Karpas-422 (cell line): ENCODE measurements at regions not wholly inside any gene's neighbourhood (a gene's known extent, or its start where the extent isn't known, plus 50 kb on each side); places are given as distances from the start of the nearest gene placed in this dataset.

Source experiments
- DNase-seq: peaks from one replicate; pipeline ENCODE4 v3.0.0-alpha.2; 2015
- H2AFZ ChIP-seq: fragments of 200-600 bp; sonication (generic); 2 replicates; pipeline ENCODE4 v1.6.1; 2014; ENCODE audit warnings: antibody characterized with exemption, low read length, mixed read lengths
- H3K27ac ChIP-seq: fragments of 200-600 bp; sonication (generic); 2 replicates; pipeline ENCODE4 v1.5.1; 2014; ENCODE audit warnings: mild to moderate bottlenecking, low read length, moderate library complexity
- H3K27me3 ChIP-seq: fragments of 200-600 bp; sonication (generic); 2 replicates; pipeline ENCODE4 v1.6.1; 2014; ENCODE audit warnings: low read length, mixed read lengths
- H3K36me3 ChIP-seq: fragments of 200-600 bp; sonication (generic); 2 replicates; pipeline ENCODE4 v1.6.1; 2014; ENCODE audit warnings: low read length, mixed read lengths; ENCODE audit not compliant: insufficient read depth
- H3K4me1 ChIP-seq: fragments of 200-600 bp; sonication (generic); 2 replicates; pipeline ENCODE4 v1.6.1; 2014; ENCODE audit warnings: mild to moderate bottlenecking, low read length, mixed read lengths
- H3K4me2 ChIP-seq: fragments of 200-600 bp; sonication (generic); 2 replicates; pipeline ENCODE4 v1.6.1; 2014; ENCODE audit warnings: low read length, low read depth, mild to moderate bottlenecking; ENCODE audit not compliant: poor library complexity, severe bottlenecking
- H3K4me3 ChIP-seq: fragments of 200-600 bp; sonication (generic); 2 replicates; pipeline ENCODE4 v1.5.1; 2014; ENCODE audit warnings: mild to moderate bottlenecking, antibody characterized with exemption, low read length, mixed read lengths
- H3K79me2 ChIP-seq: fragments of 200-600 bp; sonication (generic); 2 replicates; pipeline ENCODE4 v1.6.1; 2014; ENCODE audit warnings: mild to moderate bottlenecking, low read length, mixed read lengths
- H3K9ac ChIP-seq: fragments of 200-600 bp; sonication (generic); 2 replicates; pipeline ENCODE4 v1.6.0; 2014; ENCODE audit warnings: low read length
- H3K9me2 ChIP-seq: fragments of 200-600 bp; sonication (generic), shearing (Covaris generic); replicated peaks from 2 replicates; pipeline ENCODE4 v1.6.0; 2014; ENCODE audit warnings: mild to moderate bottlenecking, low read length, moderate library complexity; ENCODE audit not compliant: insufficient read depth
- H3K9me3 ChIP-seq: fragments of 300-700, 200-600 bp; sonication (generic); 2 replicates; pipeline ENCODE4 v1.6.1; 2014; ENCODE audit warnings: low read length, mixed read lengths
- H4K20me1 ChIP-seq: fragments of 200-600 bp; sonication (generic); 2 replicates; pipeline ENCODE4 v1.6.1; 2014; ENCODE audit warnings: mild to moderate bottlenecking, antibody characterized with exemption, low read length, low read depth; ENCODE audit not compliant: insufficient read depth

GRCh38 chr10:105785721-105786120 lies 1144.6 kb downstream of the SORCS3 start:
- Histone ChIP-seq H3K36me3 (no peaks in the 10 kb centered on the region), H3K4me1 (no peaks in the 10 kb centered on the region), H3K27me3 (no peaks in the 10 kb centered on the region), H2AFZ (no peak overlapping the region), H3K9me2 (no peaks in the 10 kb centered on the region), H3K79me2 (no peaks in the 10 kb centered on the region), H3K27ac (no peak overlapping the region), H3K4me2 (no peak overlapping the region), H4K20me1 (no peaks in the 10 kb centered on the region), H3K9me3 (peaks cover 3% of the 10 kb centered on the region; the same call in 1 of the 2 replicates), H3K4me3 (no peak overlapping the region), H3K9ac (no peak overlapping the region)
- DNase-seq = no peak

- H4K20me1 ChIP-seq = no peaks in the 10 kb centered on the region
- H3K9ac ChIP-seq = no peak overlapping the region
- no peak overlapping the region for H3K4me3 ChIP-seq
- DNase-seq = no peak
- no peaks in the 10 kb centered on the region for H3K4me1 ChIP-seq
- H3K79me2 ChIP-seq = no peaks in the 10 kb centered on the region
- H3K27ac ChIP-seq = peak overlapping the region; percentile 26; the same call in 1 of the 2 replicates
- no peaks in the 10 kb centered on the region for H3K27me3 ChIP-seq
- H3K9me3 ChIP-seq = peaks cover 3% of the 10 kb centered on the region; the same call in 1 of the 2 replicates
- no peaks in the 10 kb centered on the region for H3K9me2 ChIP-seq
- no peaks in the 10 kb centered on the region for H3K36me3 ChIP-seq
- H3K4me2 ChIP-seq = no peak overlapping the region
- no peak overlapping the region for H2AFZ ChIP-seq
Observed at GRCh38 chr10:105783936-105784483, 1142.9 kb downstream of the SORCS3 start.

DNA sequence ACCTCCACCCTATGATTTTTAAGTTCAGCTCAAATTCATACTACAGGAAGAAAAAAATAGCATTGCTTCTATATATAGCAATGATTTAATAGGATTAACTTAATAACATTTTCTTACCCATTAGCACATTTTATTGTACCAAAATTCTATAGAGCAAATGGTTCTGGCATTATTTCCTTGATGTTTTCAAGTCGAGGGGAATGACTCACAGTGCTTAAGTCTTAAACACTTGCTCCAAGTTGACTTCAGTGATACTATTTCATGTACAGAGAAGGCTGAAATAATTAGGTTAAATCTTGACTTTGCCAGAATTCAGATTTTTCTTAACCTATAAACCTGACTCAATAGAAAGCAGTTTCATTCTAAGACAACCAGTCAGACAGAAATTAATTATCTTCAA lies 1133.8 kb downstream of the SORCS3 start:
- no peak overlapping the region for H3K27ac ChIP-seq
- peaks cover 3% of the 10 kb centered on the region; the same call in 1 of the 2 replicates for H3K9me3 ChIP-seq
- no peaks in the 10 kb centered on the region for H3K9me2 ChIP-seq
- H3K27me3 ChIP-seq = no peaks in the 10 kb centered on the region
- H3K4me2 ChIP-seq = no peak overlapping the region
- no peak overlapping the region for H3K4me3 ChIP-seq
- H3K9ac ChIP-seq = no peak overlapping the region
- no peaks in the 10 kb centered on the region for H4K20me1 ChIP-seq
- H3K4me1 ChIP-seq = no peaks in the 10 kb centered on the region
- no peak overlapping the region for H2AFZ ChIP-seq
- no peaks in the 10 kb centered on the region for H3K36me3 ChIP-seq
- DNase-seq = no peak
- no peaks in the 10 kb centered on the region for H3K79me2 ChIP-seq

GRCh38 chr10:105774351-105774750 lies 1133.3 kb downstream of the SORCS3 start:
- no peak overlapping the region for H3K4me2 ChIP-seq

DNA sequence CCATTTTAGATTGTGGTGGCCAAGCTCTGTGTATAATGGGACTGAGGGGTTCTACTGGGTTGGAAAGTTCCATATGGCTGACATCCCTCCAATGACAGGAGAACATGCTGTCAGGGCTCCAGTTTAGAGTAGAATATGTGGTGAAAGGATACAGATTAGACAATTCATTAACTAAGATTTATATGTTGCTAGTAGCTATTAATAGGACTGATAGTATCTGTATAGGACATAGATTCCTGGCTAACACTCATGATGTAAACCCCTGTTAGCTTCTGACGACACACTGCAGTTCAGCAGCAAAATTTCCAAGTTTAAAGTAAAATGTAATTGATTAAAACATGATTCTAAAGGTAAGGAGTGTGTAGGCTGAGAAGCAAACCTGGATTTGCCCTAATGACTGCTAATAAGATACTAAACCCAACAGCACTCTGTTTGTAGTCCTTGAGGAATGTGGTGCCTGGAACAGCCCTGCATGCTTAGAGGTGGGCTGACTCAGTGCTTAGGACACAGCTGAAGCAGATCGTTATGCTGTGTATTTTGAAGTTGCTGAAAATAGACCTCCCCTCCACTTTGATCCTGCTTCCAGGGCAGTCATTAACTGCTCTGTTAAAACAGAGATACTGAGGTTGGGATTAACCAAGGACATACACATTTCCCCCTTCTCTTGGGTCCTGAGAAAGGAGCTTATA lies 1129.6 kb downstream of the SORCS3 start:
- H3K9ac ChIP-seq = no peak overlapping the region
- no peaks in the 10 kb centered on the region for H3K36me3 ChIP-seq
- H3K9me3 ChIP-seq = peaks cover 3% of the 10 kb centered on the region; the same call in 1 of the 2 replicates
- H3K4me3 ChIP-seq = no peak overlapping the region
- no peaks in the 10 kb centered on the region for H3K79me2 ChIP-seq
- no peaks in the 10 kb centered on the region for H3K9me2 ChIP-seq
- H2AFZ ChIP-seq = no peak overlapping the region
- H3K27me3 ChIP-seq = no peaks in the 10 kb centered on the region
- no peak overlapping the region for H3K4me2 ChIP-seq
- no peak overlapping the region for H3K27ac ChIP-seq
- no peaks in the 10 kb centered on the region for H4K20me1 ChIP-seq
- no peaks in the 10 kb centered on the region for H3K4me1 ChIP-seq
- no peak for DNase-seq

More at GRCh38 chr10:105774351-105774750, 1133.3 kb downstream of the SORCS3 start:
- no peak overlapping the region for H3K4me3 ChIP-seq
- no peaks in the 10 kb centered on the region for H3K27me3 ChIP-seq
- no peaks in the 10 kb centered on the region for H3K36me3 ChIP-seq
- peaks cover 3% of the 10 kb centered on the region; the same call in 1 of the 2 replicates for H3K9me3 ChIP-seq
- H3K4me1 ChIP-seq = no peaks in the 10 kb centered on the region
- no peaks in the 10 kb centered on the region for H3K9me2 ChIP-seq
- H3K9ac ChIP-seq = no peak overlapping the region
- H4K20me1 ChIP-seq = no peaks in the 10 kb centered on the region
- no peaks in the 10 kb centered on the region for H3K79me2 ChIP-seq
- DNase-seq = no peak
- H3K27ac ChIP-seq = no peak overlapping the region
- H2AFZ ChIP-seq = no peak overlapping the region

DNA sequence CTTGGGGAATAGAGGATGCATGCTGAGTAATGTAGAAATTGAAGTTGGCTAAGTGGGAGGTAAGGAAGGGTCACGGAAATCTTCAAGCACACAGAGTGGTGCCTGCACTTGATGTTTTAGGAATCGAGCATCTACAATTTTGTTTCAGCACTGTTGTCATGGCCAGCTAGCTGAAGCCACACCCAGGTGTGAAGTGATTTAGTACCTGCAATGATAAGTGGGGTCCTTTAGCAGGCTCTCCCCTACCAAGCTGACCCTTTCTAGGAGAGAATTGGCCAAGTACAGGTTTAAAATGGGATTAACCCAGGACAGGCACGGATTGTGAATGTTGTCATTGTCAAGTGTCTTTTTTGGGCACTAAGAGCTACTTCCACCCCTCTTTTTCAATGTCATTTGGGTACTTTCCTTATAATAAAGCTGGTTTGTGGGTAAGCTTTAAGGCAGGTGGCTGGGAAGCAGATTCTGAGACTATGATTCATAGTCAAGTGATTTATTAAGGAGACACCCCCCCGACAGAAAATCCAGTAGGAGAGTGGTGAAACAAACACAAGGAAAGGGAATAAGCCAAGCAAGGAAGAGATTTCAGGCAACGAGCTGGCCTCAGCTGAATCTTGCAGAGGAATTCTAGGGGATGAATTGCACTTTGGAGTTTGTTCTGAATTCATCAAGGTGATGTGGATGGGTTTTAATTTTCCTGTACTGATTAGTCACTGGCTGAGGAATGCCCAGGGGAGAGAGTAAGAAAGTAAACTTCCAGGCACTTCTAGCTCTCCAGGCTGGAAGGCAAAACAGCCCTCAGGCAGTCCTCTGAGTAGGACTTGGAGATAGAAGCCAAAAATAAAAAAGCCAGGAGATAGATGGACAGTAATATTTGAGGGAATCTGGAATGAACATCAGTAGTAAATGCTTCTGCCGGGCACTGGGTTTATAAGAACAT lies 1128.4 kb downstream of the SORCS3 start:
- Histone ChIP-seq H3K9me2 (no peaks in the 10 kb centered on the region), H3K9ac (no peak overlapping the region), H3K4me2 (no peak overlapping the region), H3K4me1 (no peaks in the 10 kb centered on the region), H3K79me2 (no peaks in the 10 kb centered on the region), H3K27ac (no peak overlapping the region), H4K20me1 (no peaks in the 10 kb centered on the region), H3K9me3 (peaks cover 3% of the 10 kb centered on the region; the same call in 1 of the 2 replicates), H3K27me3 (no peaks in the 10 kb centered on the region), H3K4me3 (no peak overlapping the region), H3K36me3 (no peaks in the 10 kb centered on the region), H2AFZ (no peak overlapping the region)
- DNase-seq = no peak

DNA sequence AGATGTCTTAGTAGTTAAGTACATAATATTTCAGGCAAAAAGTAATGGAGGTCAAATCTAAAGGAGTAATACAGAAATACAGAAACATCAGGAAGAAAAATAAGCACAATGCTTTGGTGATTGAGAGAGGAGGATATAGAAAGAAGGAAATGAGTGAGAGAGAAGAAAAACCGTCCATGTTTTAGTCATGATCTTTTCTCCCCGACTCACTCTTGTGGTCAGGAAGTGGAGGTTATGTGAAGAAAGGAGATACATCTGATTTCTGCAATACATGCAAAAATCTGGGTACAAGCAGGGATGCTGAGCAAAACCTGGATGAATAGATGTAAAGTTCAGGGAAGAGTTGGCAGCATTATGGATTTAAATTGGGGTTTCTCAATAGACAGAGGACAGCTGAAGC lies 1122.5 kb downstream of the SORCS3 start:
- H3K4me1 ChIP-seq = peaks cover 40% of the 10 kb centered on the region
- no peak for DNase-seq
- H3K36me3 ChIP-seq = no peaks in the 10 kb centered on the region
- no peak overlapping the region for H3K27ac ChIP-seq
- H3K27me3 ChIP-seq = no peaks in the 10 kb centered on the region
- H3K9ac ChIP-seq = no peak overlapping the region
- H3K79me2 ChIP-seq = no peaks in the 10 kb centered on the region
- H3K9me3 ChIP-seq = no peaks in the 10 kb centered on the region
- H2AFZ ChIP-seq = no peak overlapping the region
- no peak overlapping the region for H3K4me2 ChIP-seq
- H4K20me1 ChIP-seq = no peaks in the 10 kb centered on the region
- no peak overlapping the region for H3K4me3 ChIP-seq
- no peaks in the 10 kb centered on the region for H3K9me2 ChIP-seq
